GM21825 (cell line): ENCODE measurements at regions not wholly inside any gene's neighbourhood (a gene's known extent, or its start where the extent isn't known, plus 50 kb on each side); places are given as distances from the start of the nearest gene placed in this dataset.
"Not testable (repeated sequence)": the region's sequence is repeated elsewhere in the genome, so short reads cannot be mapped to it uniquely, and the experiment has no call there.

ENCODE experiments used
- ATAC-seq: cut with Tn5 transposase; IDR thresholded peaks from one replicate; pipeline ENCODE4 v1.9.1; 2021; ENCODE audit warnings: mild to moderate bottlenecking, moderate library complexity; ENCODE audit not compliant: unreplicated experiment

DNA sequence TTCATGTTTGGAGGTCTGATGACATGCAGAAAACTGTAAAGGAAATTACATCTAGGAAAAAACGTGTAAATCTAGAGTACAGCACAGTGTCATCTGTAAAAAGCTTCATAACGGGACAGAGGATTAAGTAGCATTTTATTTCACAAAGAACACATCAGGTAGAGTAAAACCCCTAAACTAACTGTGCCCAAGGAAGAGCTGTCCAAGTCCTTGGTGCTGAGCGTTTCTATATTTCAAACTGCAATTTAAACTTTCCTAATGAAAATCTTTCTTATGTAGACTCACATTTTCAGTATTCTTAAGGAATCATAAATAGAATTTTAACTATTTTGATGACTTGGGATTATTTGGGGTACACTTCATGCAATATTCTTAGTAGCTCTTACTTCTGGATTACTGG is 646.2 kb downstream of the IPMK start:
- no peak for ATAC-seq

DNA sequence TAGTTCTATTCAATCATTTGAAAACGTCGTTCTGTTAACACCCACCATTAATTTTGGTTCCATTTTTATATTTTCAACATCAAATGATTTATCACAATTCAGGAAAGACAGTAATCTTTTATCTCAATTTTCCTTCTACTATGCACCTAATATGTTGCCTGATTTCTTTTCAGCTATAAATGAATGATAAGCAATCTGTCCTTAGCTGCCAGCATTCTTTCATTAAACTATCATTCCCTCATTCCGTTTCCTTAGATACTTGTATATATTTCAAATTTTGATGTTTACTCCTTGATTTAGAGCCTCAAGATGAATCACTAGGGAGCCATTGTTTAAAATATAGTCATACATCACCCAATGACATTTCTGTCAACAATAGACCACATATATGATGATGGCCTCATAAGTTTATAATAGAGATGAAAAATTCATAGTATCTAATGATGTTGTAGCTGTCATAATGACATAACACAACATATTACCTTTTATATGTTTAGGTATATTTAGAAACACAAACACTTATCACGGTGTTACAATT is 661.7 kb downstream of the IPMK start:
- ATAC-seq: no peak

DNA sequence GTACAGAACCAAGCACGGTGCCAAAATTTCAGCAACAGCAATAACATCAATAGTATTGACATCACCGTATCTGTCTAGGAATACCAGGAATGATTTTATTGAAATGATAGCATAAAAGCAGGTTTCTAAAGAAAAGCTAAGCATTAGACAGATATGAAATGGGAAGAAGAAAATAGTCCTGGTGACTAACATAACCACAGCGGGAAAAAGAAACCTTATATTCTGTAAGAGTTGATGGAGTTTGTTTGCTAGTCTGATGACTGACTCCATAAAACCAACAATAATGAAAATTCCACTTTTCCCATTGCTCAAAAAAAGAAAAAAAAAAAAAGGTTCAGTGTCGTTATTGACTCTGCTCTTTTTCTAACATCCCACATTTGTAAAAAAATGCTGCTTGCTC is 668.3 kb downstream of the IPMK start:
- no peak for ATAC-seq

DNA sequence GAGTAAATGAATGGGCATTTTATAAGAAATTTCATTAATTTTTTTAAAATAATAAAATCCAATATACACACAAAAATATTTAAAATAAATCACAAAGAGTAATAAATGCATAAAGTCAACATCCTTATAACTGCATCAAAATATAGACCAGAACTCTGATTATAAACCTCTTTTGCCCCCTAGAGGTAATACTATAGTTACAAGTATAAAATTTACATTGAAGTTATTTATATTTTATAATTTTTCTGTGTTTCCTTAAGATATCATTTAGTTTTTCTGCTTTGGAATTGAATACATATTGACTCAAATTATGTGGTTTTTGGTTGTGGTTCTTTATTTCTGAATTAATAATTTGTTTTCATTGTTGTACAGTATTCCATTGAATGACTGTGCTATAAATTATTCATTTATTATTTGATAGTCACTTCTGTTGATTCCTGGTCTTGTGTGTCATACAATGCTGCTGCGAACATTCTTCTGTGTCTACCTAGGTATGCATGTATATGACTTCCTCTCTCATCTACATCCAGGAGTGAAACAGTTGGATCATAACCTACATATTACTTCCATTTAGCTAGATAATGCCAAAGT is 673.6 kb downstream of the IPMK start:
- ATAC-seq: no peak

DNA sequence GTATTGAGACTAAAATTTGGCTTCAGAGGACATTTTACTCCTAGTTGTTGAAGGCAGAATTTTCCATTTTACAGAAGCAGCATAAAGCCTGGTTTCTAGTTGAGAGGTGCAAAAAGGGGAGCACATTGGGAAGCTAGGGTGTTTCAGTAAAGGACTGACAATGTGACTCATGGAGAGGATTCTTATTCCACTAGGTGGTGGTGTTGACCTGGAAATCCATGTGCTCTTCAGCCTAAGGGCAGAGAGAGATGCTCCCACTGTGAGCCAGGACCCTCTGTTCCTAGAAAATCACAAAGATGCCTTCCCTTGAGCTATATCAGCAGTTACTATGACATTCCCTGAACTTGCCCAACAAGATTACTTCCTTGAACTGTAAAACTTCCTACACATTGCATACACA is 687.8 kb downstream of the IPMK start:
- no peak for ATAC-seq

DNA sequence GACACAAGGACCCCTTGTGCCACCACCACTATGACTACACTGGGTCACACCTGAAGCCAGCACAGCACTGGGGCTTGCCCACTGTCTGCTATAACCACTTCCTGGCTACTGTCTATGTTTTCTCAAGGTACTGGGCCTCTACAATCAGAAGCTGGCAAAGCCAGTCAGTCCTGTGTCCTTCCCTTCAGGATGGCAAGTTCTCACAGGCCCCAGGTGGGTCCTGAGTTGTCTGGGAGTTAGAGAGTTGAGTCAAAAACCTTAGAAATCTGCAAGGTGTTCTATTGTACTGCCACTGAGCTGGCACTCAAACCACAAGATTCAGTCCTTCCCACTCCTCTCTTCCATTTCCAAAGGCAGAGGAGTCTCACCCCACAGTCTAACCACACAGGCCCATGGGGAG is 705.5 kb downstream of the IPMK start:
- ATAC-seq: no peak

DNA sequence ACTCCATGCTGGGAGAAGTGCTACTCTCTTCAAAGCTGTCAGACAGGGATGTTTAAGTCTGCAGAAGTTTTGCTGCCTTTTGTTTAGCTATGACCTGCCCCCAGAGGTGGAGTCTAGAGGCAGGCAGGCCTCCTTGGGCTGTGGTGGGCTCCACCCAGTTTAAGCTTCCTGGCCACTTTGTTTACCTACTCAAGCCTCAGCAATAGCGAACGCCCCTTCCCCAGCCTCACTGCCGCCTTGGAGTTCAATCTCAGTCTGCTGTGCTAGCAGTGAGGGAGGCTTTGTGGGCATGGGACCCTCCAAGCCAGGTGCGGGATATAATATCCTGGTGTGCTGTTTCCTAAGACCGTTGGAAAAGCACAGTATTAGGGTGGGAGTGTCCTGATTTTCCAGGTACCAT is 715.9 kb downstream of the IPMK start:
- not testable (repeated sequence) for ATAC-seq

DNA sequence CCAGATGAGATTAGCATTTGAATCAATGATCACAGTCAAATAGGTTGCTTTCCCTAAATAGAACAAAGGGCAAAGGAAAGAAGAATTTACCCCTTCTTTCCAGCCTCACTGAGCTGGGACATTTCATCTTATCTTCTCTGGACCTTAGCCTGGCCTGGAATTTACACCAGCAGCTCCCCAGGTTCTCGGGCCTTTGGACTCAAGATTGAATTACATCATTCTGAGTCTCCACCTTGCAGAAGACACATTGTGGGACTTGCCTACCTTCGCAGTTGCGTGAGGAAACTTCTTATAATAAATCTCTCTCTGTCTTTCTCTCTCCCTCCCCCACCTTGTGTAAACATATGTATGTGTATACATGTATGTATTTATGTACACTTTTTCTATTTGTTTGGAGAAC is 732.4 kb downstream of the IPMK start:
- ATAC-seq: no peak

DNA sequence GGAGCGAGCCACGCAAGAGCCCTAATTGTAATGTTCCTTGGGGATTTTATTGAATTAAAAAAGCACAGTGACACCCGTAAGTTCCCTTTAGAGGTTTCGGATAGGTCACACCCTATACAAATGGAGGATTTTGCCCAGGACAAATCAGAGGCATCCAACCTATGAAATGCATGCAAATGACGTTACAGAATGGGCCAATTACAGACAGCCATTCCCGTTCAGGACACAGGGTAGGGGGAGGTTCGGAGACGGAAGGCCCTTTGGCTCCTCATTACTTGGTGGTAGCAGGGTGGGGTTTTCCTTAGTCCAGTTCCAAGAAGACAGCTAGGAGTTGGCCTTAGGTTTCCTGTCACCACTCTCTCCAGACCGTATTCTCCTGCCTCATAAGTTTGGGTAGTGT is 754.1 kb downstream of the IPMK start:
- no peak for ATAC-seq

DNA sequence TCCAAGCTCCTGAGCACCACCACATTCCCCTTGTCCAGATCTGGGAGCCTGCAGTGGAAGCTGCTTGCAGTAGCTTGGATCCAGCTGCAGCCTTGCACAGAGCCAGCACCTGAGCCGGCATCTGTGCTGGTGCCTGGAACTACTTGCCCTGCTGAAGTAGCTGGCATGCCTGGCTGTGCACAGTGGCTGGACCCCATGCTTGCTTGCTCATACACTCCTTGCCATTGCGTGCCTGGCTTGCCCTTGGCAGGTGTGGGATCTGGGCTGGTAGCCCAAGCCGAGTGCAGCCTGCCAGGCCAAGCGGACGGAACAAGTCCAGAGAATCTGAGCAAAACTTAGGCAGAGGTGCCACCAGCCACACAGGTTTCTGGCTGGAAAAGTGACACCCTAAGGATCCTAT is 759.9 kb downstream of the IPMK start:
- ATAC-seq: no peak

DNA sequence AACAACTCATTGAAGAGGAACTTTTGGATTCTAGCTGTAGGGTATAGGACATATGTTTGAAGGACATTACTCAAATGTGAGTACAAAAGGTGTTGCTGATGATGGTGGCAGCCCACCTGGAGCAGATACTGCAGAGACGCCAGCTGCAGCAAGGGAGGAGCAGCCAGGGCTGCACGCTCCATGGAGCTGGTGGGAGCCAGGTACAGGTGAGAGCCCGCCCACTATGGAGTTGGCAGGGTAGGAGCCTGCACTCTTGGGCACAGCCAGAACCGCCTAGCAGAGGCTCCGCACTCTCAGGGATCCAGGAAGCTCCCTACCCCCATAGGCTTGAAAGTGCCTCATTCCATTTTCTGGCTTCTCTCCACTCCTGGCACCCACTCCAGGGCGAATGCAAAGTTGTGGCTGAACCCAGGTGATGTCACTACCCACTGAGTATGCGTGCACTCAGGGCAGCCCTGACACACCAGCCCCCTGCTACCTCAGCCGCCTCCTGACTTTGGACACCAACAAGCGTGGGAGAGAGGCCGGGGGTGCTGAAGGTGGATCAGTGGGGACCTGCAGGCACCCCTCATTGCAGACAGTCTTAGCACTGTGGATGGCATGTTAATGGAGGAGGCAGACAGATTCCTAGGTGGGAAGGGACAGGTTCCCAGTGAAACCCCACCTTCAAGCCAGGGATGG is 761.1 kb downstream of the IPMK start:
- ATAC-seq: no peak

DNA sequence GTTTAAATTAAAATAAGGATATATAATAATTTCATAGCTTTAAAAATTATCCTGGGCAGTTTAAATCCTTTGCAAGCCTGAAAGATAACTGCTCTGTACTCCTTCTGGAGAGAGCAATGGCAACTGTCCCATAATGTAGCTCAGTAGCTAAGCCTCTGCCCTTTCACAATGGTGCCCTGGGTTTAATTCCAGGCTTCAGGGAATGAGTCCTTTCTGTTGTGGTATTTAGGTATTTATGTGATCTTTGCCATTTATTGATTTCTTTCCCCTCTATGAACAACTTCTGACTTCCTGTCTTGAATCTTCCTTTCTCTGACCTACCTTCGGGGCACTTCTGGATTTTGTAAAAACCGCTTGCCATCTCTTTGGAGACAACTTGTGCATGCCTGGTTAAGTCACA is 773.2 kb downstream of the IPMK start:
- no peak for ATAC-seq

DNA sequence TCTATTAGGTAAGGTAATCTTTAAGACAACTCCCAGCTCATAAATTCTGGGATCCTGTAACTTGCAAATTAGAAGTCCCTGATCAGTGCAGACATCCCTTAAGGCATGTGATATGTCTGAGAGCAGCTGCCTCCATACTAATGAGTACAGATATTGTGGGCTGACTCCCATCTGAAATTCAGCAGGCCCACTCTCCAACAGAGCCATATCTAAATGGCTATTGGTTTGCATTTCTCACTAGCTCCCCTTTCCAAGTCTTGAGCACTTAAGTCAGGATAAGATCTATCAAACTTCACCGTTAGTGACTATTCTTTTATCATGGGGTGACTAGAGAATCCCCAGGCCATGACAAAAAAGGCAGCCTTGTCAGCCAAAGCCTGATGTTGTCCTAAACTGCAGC is 785.4 kb downstream of the IPMK start:
- no peak for ATAC-seq

DNA sequence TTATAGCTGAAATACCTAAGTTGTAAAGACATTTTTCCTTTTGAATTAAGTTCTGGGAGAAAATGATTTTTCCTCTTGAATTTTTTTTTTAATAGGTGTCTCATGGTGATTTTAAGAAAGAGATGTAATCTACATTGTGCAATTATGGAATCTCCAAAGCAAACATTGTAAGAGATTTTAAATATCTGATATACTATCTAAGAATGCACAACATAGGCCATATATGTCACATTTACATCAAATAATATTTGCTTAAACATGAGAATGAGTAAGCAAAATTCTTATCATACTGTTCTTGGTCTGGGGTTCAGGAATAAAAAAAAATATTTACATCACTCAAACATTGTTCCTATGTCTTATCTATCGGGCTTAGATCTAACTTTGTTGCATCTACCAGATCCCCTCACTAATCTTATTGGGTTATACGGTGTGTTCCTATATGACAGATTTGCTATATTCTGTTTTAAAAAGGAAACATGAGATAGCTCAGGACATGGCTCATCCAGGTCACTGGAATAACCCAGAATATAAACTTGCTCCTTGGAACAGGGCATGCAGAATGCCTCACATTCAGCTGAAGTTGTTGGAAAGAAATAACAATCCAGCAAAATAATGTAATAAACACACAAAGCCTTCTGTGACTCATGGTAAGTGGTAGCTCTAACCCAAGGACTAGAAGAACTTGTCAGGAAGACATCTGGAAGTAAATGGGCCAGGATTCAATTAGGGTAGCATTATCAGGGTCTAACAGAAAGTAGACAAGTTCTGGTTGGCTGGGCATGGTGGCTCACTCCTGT is 794.7 kb downstream of the IPMK start:
- no peak for ATAC-seq

DNA sequence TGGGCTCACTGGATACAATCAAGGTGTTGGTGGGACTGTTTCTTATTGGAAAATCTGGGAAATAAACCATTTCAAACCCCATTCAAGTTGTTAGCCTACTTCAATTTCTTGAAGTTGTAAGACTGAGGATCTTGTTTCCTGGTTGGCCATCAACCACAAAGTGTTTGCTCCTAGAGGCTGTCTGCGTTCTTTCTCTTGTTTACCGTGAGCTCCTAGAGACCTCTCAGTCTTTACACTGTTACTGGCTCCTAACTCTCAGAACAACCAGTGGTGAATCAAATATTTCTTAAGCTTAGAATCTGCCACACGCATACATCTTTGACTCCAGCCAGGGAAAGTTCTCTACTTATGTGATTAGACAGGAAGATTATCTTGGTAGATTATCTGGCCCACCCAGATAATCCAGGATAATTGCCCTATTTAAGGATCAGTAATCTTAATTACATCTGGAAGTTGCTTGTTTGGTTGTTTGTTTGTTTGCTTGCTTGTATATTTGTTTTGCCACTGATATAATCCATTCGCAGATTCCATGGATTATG is 798.7 kb downstream of the IPMK start:
- ATAC-seq: no peak

DNA sequence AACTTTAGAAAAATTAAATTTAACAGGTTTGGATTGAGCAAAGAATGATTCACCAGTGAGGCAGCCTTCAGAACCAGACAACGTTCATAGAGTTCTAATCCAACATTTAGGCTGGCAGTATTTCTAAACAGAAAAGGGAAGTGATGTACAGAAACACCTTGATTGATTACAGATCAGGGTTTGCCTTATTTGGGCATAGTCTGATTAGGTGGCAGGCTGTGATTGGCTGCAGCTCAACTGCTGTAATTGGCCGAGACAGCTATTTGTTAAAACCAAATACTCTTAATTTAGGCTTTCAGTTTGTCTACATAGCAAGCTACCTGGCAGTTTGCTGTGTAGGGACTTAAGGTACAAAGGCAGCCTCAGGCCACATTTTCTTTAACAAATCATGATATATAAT is 802.5 kb downstream of the IPMK start:
- no peak for ATAC-seq

DNA sequence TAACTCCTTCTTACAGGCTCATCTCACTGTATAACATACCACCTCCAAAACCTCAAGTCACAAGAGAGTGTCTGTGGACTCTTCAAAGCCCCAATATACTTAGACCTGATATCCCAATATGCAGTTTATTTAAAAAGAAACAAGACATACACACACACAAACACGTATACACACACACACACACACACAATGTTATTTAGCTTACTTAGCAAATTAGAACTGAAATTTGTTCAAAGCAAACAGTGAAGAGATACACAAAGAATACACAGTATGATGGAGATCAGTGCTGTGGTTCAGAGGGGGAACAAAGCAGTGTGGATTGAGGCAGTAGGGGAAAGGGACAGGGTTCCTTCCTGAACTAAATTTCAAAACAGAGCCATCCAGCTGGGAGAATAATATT is 807.2 kb downstream of the IPMK start:
- ATAC-seq: no peak

DNA sequence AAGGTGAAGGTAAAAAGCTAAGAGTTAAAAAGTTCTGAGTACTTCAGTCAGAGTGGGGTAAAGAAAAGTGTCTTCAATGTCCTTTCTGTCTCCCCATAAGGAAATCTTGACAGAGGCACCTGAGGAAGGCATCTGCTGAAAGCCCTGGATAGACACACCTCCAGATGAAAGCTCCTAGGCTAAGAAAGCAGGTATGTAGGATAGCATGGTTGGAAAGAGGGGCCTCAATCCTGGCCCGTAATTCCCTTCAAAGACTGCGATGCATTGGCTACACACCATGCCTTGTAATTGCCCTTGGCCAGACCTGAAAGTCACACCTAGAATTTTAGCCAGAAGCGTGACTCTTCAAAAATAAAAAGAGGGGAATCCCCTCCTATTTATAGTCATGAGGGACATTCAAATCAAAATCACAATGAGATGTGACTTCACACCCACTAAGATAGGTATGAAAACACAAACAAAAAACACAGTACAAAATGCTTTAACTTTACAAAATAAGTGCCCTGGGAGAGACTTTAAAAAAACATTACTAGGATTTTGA is 809.7 kb downstream of the IPMK start:
- ATAC-seq: no peak

DNA sequence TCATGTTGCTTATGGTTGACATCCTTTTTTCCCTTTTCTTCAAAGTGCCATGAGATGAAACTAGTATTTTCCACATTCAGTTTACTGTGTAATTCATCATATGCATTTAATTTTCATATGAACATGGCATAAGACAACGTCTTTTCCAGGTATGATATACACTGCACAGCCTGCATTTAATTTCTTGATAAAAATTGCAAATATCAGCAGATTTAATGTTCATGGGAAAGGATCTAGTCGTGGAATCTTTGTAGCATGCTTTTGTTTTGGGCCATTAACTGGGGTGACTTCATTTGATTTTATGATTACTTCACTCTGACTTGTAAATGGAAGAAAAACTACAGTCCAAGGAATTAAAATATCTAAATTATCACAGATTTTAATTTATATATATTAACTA is 837.3 kb downstream of the IPMK start:
- ATAC-seq: no peak

DNA sequence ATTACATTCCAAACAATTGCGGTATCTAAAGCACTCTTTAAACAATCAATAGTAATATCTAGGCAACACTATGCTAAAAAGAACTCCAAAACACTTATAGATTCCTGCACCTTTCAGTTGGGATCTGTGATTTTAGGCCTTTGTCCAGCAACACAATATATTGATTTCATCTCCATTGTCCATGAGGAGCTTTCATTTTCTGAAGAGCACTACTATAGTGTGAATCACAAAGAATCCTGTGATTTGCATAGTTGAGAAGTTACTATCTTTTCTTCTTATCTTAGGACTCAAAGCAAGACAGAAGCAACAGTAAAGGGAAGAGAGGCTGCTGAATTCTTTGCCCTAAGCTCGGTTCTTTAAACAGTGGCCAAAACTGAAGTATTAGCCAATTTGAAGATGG is 846.8 kb downstream of the IPMK start:
- ATAC-seq: no peak

DNA sequence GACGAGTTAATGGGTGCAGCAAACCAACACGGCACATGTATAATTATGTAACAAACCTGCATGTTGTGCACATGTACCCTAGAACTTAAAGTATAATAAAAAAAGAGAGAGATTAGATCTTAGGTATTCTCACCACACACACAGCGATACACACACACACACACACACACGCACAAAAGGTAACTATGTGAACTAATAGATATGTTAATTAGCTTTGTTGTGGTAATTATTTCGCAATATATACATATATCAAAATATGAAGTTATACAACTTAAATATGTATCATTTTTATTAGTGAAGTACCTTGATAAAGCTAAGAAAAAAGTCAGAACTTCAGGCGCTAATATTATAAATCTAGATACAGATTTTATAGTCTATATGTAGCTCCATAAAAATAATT is 849.2 kb downstream of the IPMK start:
- ATAC-seq: no peak

DNA sequence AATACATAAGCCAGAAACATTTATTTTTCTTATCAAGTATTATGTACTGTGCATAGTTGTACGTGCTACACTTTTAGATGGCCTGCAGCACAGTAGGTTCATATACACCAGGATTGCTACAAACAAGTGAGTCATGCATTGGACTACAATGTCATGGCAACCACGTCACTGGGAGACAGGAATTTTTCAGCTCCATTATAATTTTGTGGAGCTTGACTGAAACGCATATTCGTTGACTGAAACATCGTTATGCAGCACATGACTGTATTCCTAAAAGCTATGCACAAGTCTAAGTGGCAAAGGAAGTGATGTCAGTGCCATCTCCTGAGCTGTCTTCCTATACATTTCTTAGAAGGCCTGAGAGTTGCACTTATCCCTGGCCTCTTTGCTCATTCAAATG is 871.8 kb downstream of the IPMK start:
- ATAC-seq: no peak
